ENCODE measurements at regions not wholly inside any gene's neighbourhood (a gene's known extent, or its start where the extent isn't known, plus 50 kb on each side); places are given as distances from the start of the nearest gene placed in this dataset.

DNA sequence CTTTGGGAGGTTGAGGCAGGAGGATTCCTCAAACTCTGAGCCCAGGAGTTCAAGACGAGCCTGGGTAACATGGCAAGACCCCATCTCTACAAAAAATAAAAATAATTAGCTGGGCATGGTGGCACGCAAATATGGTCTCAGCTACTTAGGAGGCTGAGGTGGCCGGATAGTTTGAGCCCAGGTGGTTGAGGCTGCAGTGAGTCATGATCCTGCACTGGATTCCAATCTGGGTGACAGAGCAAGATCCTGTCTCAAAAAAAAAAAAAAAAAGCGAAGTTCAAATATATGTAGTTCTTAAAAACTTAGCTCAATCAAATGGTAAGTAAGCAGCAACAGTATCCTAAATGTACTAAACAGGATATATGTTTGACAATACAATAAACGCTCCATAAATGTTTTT is 85.5 kb upstream of the SSTR1 start:
- no peak for TF ChIP-seq EZH2phosphoT487 (IDR thresholded peaks at IDR 0.05; ENCODE audit: borderline replicate concordance)
- TF ChIP-seq, protein P1, sequence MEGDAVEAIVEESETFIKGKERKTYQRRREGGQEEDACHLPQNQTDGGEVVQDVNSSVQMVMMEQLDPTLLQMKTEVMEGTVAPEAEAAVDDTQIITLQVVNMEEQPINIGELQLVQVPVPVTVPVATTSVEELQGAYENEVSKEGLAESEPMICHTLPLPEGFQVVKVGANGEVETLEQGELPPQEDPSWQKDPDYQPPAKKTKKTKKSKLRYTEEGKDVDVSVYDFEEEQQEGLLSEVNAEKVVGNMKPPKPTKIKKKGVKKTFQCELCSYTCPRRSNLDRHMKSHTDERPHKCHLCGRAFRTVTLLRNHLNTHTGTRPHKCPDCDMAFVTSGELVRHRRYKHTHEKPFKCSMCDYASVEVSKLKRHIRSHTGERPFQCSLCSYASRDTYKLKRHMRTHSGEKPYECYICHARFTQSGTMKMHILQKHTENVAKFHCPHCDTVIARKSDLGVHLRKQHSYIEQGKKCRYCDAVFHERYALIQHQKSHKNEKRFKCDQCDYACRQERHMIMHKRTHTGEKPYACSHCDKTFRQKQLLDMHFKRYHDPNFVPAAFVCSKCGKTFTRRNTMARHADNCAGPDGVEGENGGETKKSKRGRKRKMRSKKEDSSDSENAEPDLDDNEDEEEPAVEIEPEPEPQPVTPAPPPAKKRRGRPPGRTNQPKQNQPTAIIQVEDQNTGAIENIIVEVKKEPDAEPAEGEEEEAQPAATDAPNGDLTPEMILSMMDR (conservative IDR thresholded peaks at IDR 0.05; ENCODE audit: low read length): no peak

Data from Loucy (cell line).